AG04449 (cell line): ENCODE measurements at regions not wholly inside any gene's neighbourhood (a gene's known extent, or its start where the extent isn't known, plus 50 kb on each side); places are given as distances from the start of the nearest gene placed in this dataset.
"Not testable (repeated sequence)": the region's sequence is repeated elsewhere in the genome, so short reads cannot be mapped to it uniquely, and the experiment has no call there.

ENCODE experiments used
- CTCF ChIA-PET: fragments of 350-600 bp; formaldehyde crosslinking; extraction: SDS; loops from one replicate; lab custom pipeline; 2021; ENCODE audit warnings: antibody characterized with exemption; lab: Yijun Ruan, JAX
- POLR2A ChIA-PET: fragments of 400-600, 350-600 bp; formaldehyde crosslinking; extraction: SDS; loops from one replicate; lab custom pipeline; 2020; ENCODE audit warnings: antibody characterized with exemption, inconsistent platforms; lab: Yijun Ruan, JAX
- DNase-seq: peaks from one replicate; pipeline ENCODE4 v3.0.0-alpha.2; 2010; ENCODE audit warnings: low read depth, low spot score
- H3K4me3 ChIP-seq: 2 replicates; pipeline ENCODE4 v1.5.1; 2011; ENCODE audit warnings: low read depth, mild to moderate bottlenecking, control low read depth, low read length
- CTCF ChIP-seq: IDR thresholded peaks from one replicate; pipeline ENCODE4 v1.5.1; 2011; ENCODE audit warnings: mild to moderate bottlenecking, moderate library complexity, low read length, control low read depth, inconsistent platforms; ENCODE audit not compliant: insufficient read depth; ENCODE audit errors: missing control alignments

- ChIA-PET CTCF (interaction anchor here (0.7 to 3.6 kb wide), 9 partner anchors 12 to 203 kb away, joined by 3 to 31 read pairs (median 4); partner anchors contain the start of gene UVSSA), POLR2A (no interaction called here)
Observed at GRCh38 chr4:1550122-1551070, 133.7 kb downstream of the FAM53A start.

GRCh38 chr4:1549638-1550035 is 134.5 kb downstream of the FAM53A start:
- no peak for DNase-seq
- no peak overlapping the region for H3K4me3 ChIP-seq
- ChIA-PET CTCF (interaction anchor here (0.7 to 3.6 kb wide), 16 partner anchors 10 to 419 kb away, joined by 3 to 31 read pairs (median 4); no protein-coding TSS in a partner anchor), POLR2A (no interaction called here)
- TF ChIP-seq CTCF = no peak

More at GRCh38 chr4:1550122-1551070, 133.7 kb downstream of the FAM53A start:
- H3K4me3 ChIP-seq = no peak overlapping the region
- no peak for TF ChIP-seq CTCF
- DNase-seq = no peak

- DNase-seq, POLR2A ChIA-PET, H3K4me3 ChIP-seq: not testable (repeated sequence)
- CTCF ChIA-PET = interaction anchor here (0.7 to 3.6 kb wide), 23 partner anchors 8 to 751 kb away, joined by 3 to 31 read pairs (median 4); no protein-coding TSS in a partner anchor
- peak; percentile 78 for TF ChIP-seq CTCF
Observed at GRCh38 chr4:1548827-1549637, 135.1 kb downstream of the FAM53A start.

- no peak for DNase-seq
- POLR2A ChIA-PET = no interaction called here
- CTCF ChIA-PET = interaction anchor here (0.7 to 3.6 kb wide), 17 partner anchors 9 to 750 kb away, joined by 3 to 31 read pairs (median 4); no protein-coding TSS in a partner anchor
- H3K4me3 ChIP-seq = no peak overlapping the region
- no peak for TF ChIP-seq CTCF
Observed at GRCh38 chr4:1547856-1548826, 136.0 kb downstream of the FAM53A start.

- TF ChIP-seq CTCF = no peak
- POLR2A ChIA-PET = no interaction called here
- DNase-seq = no peak
- CTCF ChIA-PET = interaction anchor here (1.0 to 3.6 kb wide), 4 partner anchors 15 to 40 kb away, joined by 3 to 31 read pairs (median 6); no protein-coding TSS in a partner anchor
- no peak overlapping the region for H3K4me3 ChIP-seq
Observed at GRCh38 chr4:1547131-1547855, 136.8 kb downstream of the FAM53A start.
